Vagina (tissue), 2 donors: ENCODE measurements at regions not wholly inside any gene's neighbourhood (a gene's known extent, or its start where the extent isn't known, plus 50 kb on each side); places are given as distances from the start of the nearest gene placed in this dataset.
"Not testable (repeated sequence)": the region's sequence is repeated elsewhere in the genome, so short reads cannot be mapped to it uniquely, and the experiment has no call there.

ENCODE experiments used
- DNase-seq, 2 donors: peaks; one replicate each; pipeline ENCODE4 v3.0.0-alpha.2; 2017; ENCODE audit errors: extremely low spot score in 2 of 2
- H3K27ac ChIP-seq: fragments of 200-600 bp; sonication (generic); one replicate; pipeline ENCODE4 v1.5.1; 2019
- H3K27me3 ChIP-seq: fragments of 200-600 bp; sonication (generic); one replicate; pipeline ENCODE4 v1.5.1; 2019
- H3K36me3 ChIP-seq, 2 donors: fragments of 200-600 bp; sonication (generic); one replicate each; pipeline ENCODE4 v1.5.1; 2017 to 2019
- H3K4me1 ChIP-seq: fragments of 200-600 bp; sonication (generic); one replicate; pipeline ENCODE4 v1.5.1; 2019
- H3K4me3 ChIP-seq, 2 donors: fragments of 200-600 bp; sonication (generic); 1 replicate in 1 of 2; 2 replicates in 1 of 2; pipeline ENCODE4 v1.5.1; 2016 to 2019
- H3K9me3 ChIP-seq: fragments of 200-600 bp; sonication (generic); one replicate; pipeline ENCODE4 v1.5.1; 2019
- CTCF ChIP-seq, 3 experiments: fragments of 450-650 bp in 2 of 3; fragments of 200-600 bp in 1 of 3; sonication (generic) in 1 of 3; IDR thresholded peaks; one replicate each; pipeline ENCODE4 v1.5.1; 2017 to 2019; ENCODE audit warnings: antibody characterized with exemption in 3 of 3, mild to moderate bottlenecking in 2 of 3, moderate library complexity in 2 of 3
- POLR2A ChIP-seq, 2 donors: fragments of 450-650 bp; IDR thresholded peaks; one replicate each; pipeline ENCODE4 v1.6.1; 2017; ENCODE audit warnings: antibody characterized with exemption in 2 of 2, mild to moderate bottlenecking in 2 of 2, moderate library complexity in 2 of 2
- POLR2AphosphoS5 ChIP-seq, 2 donors: sonication (generic); formaldehyde crosslinking; IDR thresholded peaks; one replicate each; pipeline ENCODE4 v1.9.0; 2017; ENCODE audit warnings: antibody characterized with exemption in 2 of 2, mild to moderate bottlenecking in 2 of 2, low read depth in 1 of 2; ENCODE audit not compliant: insufficient read depth in 1 of 2
- intact Hi-C: fragments of 100-400 bp; cut with DNase I; formaldehyde crosslinking; loops from one replicate; pipeline ENCODE4 v1.15.1; 2023

- Histone ChIP-seq H3K27me3 (no peaks in the 10 kb centered on the region), H3K9me3 (no peaks in the 10 kb centered on the region), H3K36me3 (no peaks in the 10 kb centered on the region), H3K4me3 (no peak overlapping the region), H3K4me1 (no peaks in the 10 kb centered on the region), H3K27ac (no peak overlapping the region)
- no peak for TF ChIP-seq POLR2A (IDR thresholded peaks at IDR 0.05)
- TF ChIP-seq POLR2AphosphoS5 (IDR thresholded peaks at IDR 0.05; ENCODE audit: insufficient read depth in 1 of 2, low read depth in 1 of 2), result no peak
- no peak for TF ChIP-seq CTCF (IDR thresholded peaks at IDR 0.05)
- intact Hi-C loops, result no loop called here
- DNase-seq, result peak in 1 of 2 donors; percentile 61
Measured at GRCh38 chrX:39065051-39065871, 264.0 kb downstream of the MID1IP1 start.

DNA sequence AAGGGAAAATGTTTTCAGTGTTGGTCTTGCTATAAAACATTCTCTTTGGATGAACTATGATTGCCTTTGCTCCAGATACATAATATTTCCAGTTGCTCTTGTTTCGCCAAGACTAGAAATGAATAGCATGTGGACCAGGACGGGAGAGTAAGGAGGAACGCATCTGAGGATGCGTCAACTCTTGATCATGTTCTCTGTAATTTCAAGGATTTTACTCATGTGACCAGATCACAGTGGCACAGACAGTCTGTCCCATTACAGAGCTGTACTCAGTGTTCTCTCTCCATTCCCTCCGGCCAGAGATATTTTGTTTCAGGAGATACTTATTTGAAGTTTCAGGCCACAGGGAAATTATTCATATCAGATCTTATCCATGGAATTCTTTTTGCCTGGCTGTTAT, 266.6 kb downstream of the MID1IP1 start:
- Histone ChIP-seq H3K4me3 (no peak overlapping the region), H3K27ac (no peak overlapping the region), H3K36me3 (no peaks in the 10 kb centered on the region), H3K9me3 (no peaks in the 10 kb centered on the region), H3K27me3 (no peaks in the 10 kb centered on the region), H3K4me1 (no peaks in the 10 kb centered on the region)
- TF ChIP-seq POLR2AphosphoS5 (IDR thresholded peaks at IDR 0.05; ENCODE audit: insufficient read depth in 1 of 2, low read depth in 1 of 2) (no peak), POLR2A (IDR thresholded peaks at IDR 0.05) (no peak), CTCF (IDR thresholded peaks at IDR 0.05) (no peak)
- intact Hi-C loops, result no loop called here
- no peak for DNase-seq

DNA sequence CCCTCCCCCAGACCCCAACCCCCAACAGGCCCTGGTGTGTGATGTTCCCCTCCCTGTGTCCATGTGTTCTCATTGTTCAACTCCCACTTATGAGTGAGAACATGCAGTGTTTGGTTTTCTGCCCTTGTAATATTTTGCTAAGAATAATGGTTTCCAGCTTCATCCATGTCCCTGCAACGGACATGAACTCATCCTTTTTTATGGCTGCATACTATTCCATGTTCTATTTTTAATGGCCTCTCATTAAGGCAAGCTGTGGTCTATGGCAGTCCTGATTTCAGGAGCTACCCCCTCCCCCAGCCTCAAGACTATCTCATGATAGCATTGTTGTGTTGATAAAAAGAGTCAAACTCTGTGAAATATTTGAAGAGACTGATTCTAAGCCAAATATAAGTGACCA, 267.4 kb downstream of the MID1IP1 start:
- H3K9me3 ChIP-seq, intact Hi-C loops, H3K4me3 ChIP-seq, H3K4me1 ChIP-seq, DNase-seq, H3K27ac ChIP-seq, H3K27me3 ChIP-seq, H3K36me3 ChIP-seq: not testable (repeated sequence)

DNA sequence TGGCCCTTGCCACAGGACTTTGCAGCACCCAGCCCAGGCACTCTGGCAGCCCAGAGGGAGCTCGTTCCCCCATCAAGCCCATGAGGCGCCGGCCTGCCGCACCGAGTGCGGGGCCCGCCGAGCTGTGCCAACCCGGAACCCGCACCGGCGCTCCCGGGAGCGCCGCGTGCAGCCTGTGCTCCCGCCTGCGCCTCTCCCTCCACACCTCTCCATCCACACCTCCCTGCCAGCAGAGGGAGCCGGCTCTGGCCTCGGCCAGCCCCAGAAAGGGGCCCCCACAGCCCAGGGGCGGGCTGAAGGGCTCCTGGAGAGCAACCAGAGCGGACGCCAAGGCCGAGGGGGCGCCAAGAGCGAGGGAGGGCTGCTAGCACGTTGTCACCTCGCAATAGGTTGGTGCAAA, 268.8 kb downstream of the MID1IP1 start:
- H3K9me3 ChIP-seq, result no peaks in the 10 kb centered on the region
- DNase-seq, result no peak
- no peak for TF ChIP-seq POLR2A (IDR thresholded peaks at IDR 0.05)
- TF ChIP-seq POLR2AphosphoS5 (IDR thresholded peaks at IDR 0.05; ENCODE audit: insufficient read depth in 1 of 2, low read depth in 1 of 2), result no peak
- no peak for TF ChIP-seq CTCF (IDR thresholded peaks at IDR 0.05)
- no peaks in the 10 kb centered on the region for H3K4me1 ChIP-seq
- H3K4me3 ChIP-seq, result no peak overlapping the region
- no peak overlapping the region for H3K27ac ChIP-seq
- no peaks in the 10 kb centered on the region for H3K36me3 ChIP-seq
- intact Hi-C loops, result no loop called here
- no peaks in the 10 kb centered on the region for H3K27me3 ChIP-seq

DNA sequence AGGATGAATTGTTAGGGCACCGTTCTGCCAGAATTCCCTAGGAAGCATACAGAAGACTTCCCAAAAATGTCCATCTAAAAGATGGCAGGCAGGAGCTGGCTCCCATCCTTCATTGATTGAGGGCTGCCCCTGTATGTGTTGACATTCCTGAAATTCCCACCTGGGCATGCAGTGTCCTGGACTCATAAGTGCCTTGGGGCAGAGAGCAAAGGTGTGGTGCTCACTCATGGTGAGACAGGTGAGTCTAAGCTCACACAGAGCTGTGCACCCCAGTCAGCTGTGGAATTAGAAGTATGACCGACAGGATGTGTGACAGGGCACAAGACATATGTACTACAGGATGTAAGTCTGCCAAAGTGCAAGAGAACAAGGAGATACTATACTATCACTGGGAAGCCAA, 271.9 kb downstream of the MID1IP1 start:
- Histone ChIP-seq H3K27ac (no peak overlapping the region), H3K4me1 (no peaks in the 10 kb centered on the region), H3K9me3 (peaks cover 6% of the 10 kb centered on the region), H3K36me3 (no peaks in the 10 kb centered on the region), H3K27me3 (no peaks in the 10 kb centered on the region), H3K4me3 (no peak overlapping the region)
- DNase-seq, result no peak
- intact Hi-C loops, result no loop called here
- no peak for TF ChIP-seq CTCF (IDR thresholded peaks at IDR 0.05)
- no peak for TF ChIP-seq POLR2AphosphoS5 (IDR thresholded peaks at IDR 0.05; ENCODE audit: insufficient read depth in 1 of 2, low read depth in 1 of 2)
- TF ChIP-seq POLR2A (IDR thresholded peaks at IDR 0.05), result no peak
